ENCODE measurements at regions not wholly inside any gene's neighbourhood (a gene's known extent, or its start where the extent isn't known, plus 50 kb on each side); places are given as distances from the start of the nearest gene placed in this dataset.

DNA sequence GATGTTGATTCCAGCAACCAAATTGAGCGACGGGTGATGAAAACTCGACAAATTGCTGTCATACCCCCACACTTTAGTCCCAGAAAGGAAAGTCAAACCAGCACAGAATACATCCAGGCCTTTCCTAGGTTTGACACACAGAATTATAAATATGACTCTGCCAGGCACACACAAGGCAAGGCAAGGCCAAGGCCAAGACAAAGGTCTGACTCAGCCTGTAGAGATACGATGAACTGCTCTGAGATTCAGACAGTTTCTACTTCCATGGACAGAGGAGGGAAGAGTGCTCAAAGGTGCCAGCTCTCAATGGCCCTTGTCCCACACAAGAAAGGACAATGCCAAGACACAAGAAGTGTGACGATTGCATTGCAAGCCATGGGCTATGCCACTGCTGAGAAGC lies 880.2 kb upstream of the TMEM132C start:
- H3K27me3 ChIP-seq (ENCODE audit: control insufficient read depth, insufficient read depth, low read length) = no peaks in the 10 kb centered on the region
- intact Hi-C loops (cut with DNase I) = no loop called here
- no peak for TF ChIP-seq CTCF (IDR thresholded peaks at IDR 0.05; ENCODE audit: borderline replicate concordance, extremely low read depth, insufficient read depth)
- H3K4me1 ChIP-seq (ENCODE audit: control insufficient read depth in 2 of 3, insufficient read depth in 2 of 3, low read depth in 1 of 3, low read length in 3 of 3) = no peaks in the 10 kb centered on the region
- H3K9me3 ChIP-seq (ENCODE audit: control insufficient read depth in 2 of 3, insufficient read depth in 1 of 3, low read length in 3 of 3) = no peaks in the 10 kb centered on the region
- H3K9ac ChIP-seq (ENCODE audit: low read length in 3 of 3) = no peak overlapping the region
- no peak for DNase-seq
- H3K27ac ChIP-seq (ENCODE audit: low read depth in 2 of 2, low read length in 2 of 2) = no peak overlapping the region
- no peak overlapping the region for H3K4me3 ChIP-seq (ENCODE audit: low read length in 3 of 3)
- no peaks in the 10 kb centered on the region for H3K36me3 ChIP-seq (ENCODE audit: control insufficient read depth in 2 of 3, insufficient read depth in 3 of 3, low read length in 3 of 3)
- no peak for FAIRE-seq

DNA sequence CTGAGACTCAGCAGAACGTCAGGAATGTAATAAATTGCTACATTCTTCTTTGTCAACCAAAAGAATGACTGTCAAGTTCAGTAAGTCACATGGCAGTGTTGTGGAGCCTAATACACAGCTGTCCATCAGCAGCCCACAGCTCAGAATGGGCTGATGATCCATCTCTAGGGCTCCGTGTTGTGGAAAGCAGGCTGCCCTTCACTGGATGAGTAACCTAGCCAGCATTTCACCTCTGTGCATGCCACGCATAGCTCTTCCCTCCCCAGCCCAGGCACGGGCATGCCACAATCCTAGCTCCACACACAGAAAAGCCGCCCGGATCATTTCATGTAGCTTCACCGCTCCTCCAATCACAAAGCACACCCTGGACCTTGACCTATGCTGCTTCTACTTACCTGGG lies 878.0 kb upstream of the TMEM132C start:
- no peaks in the 10 kb centered on the region for H3K4me1 ChIP-seq (ENCODE audit: control insufficient read depth in 2 of 3, insufficient read depth in 2 of 3, low read depth in 1 of 3, low read length in 3 of 3)
- DNase-seq (no peak), FAIRE-seq (no peak)
- no peak overlapping the region for H3K27ac ChIP-seq (ENCODE audit: low read depth in 2 of 2, low read length in 2 of 2)
- no peaks in the 10 kb centered on the region for H3K36me3 ChIP-seq (ENCODE audit: control insufficient read depth in 2 of 3, insufficient read depth in 3 of 3, low read length in 3 of 3)
- intact Hi-C loops (cut with DNase I) = no loop called here
- H3K9ac ChIP-seq (ENCODE audit: low read length in 3 of 3) = no peak overlapping the region
- H3K4me3 ChIP-seq (ENCODE audit: low read length in 3 of 3) = no peak overlapping the region
- TF ChIP-seq CTCF (IDR thresholded peaks at IDR 0.05; ENCODE audit: borderline replicate concordance, extremely low read depth, insufficient read depth) = no peak
- H3K9me3 ChIP-seq (ENCODE audit: control insufficient read depth in 2 of 3, insufficient read depth in 1 of 3, low read length in 3 of 3) = no peaks in the 10 kb centered on the region
- H3K27me3 ChIP-seq (ENCODE audit: control insufficient read depth, insufficient read depth, low read length) = no peaks in the 10 kb centered on the region

- no peaks in the 10 kb centered on the region for H3K4me1 ChIP-seq (ENCODE audit: control insufficient read depth in 2 of 3, insufficient read depth in 2 of 3, low read depth in 1 of 3, low read length in 3 of 3)
- peak in 4 of 5 donors; percentile 42 to 88 (median 68) for DNase-seq
- no peak for FAIRE-seq
These were observed 877.0 kb upstream of the TMEM132C start for GRCh38 chr12:127389923-127390322.

More at GRCh38 chr12:127389923-127390322, 877.0 kb upstream of the TMEM132C start:
- intact Hi-C loops (cut with DNase I) = no loop called here
- Histone ChIP-seq H3K27ac (ENCODE audit: low read depth in 2 of 2, low read length in 2 of 2) (no peak overlapping the region), H3K9me3 (ENCODE audit: control insufficient read depth in 2 of 3, insufficient read depth in 1 of 3, low read length in 3 of 3) (no peaks in the 10 kb centered on the region), H3K27me3 (ENCODE audit: control insufficient read depth, insufficient read depth, low read length) (no peaks in the 10 kb centered on the region), H3K36me3 (ENCODE audit: control insufficient read depth in 2 of 3, insufficient read depth in 3 of 3, low read length in 3 of 3) (no peaks in the 10 kb centered on the region), H3K4me3 (ENCODE audit: low read length in 3 of 3) (no peak overlapping the region), H3K9ac (ENCODE audit: low read length in 3 of 3) (no peak overlapping the region)
- no peak for TF ChIP-seq CTCF (IDR thresholded peaks at IDR 0.05; ENCODE audit: borderline replicate concordance, extremely low read depth, insufficient read depth)
